WTC11 (cell line): ENCODE measurements at regions not wholly inside any gene's neighbourhood (a gene's known extent, or its start where the extent isn't known, plus 50 kb on each side); places are given as distances from the start of the nearest gene placed in this dataset.

Source experiments
- ATAC-seq: fragments of 200-7000 bp; cut with Tn5 transposase; 2 replicates; pipeline ENCODE4 v1.10.0; 2021; ENCODE audit warnings: mild to moderate bottlenecking, moderate library complexity
- CTCF ChIA-PET: fragments of 300-600 bp; sonication (Branson Sonifier 250); formaldehyde crosslinking; loops from one replicate; lab custom pipeline; 2021; ENCODE audit warnings: antibody characterized with exemption; lab: Charles Lee
- POLR2A ChIA-PET: fragments of 350-600 bp; sonication (Branson Sonifier 250); formaldehyde crosslinking; loops from one replicate; lab custom pipeline; 2021; ENCODE audit warnings: antibody characterized with exemption; lab: Charles Lee
- DNase-seq: peaks from one replicate; pipeline ENCODE4 v3.0.0; 2021; ENCODE audit warnings: low spot score
- H3K27ac Mint-ChIP-seq: 2 replicates; pipeline ENCODE4 v1.8.0; 2021; ENCODE audit warnings: mixed read lengths
- H3K27me3 Mint-ChIP-seq: 2 replicates; pipeline ENCODE4 v1.8.0; 2021; ENCODE audit warnings: low read depth, mild to moderate bottlenecking, moderate library complexity, mixed read lengths
- H3K36me3 Mint-ChIP-seq: 2 replicates; pipeline ENCODE4 v1.8.0; 2021; ENCODE audit warnings: mixed read lengths
- H3K4me1 Mint-ChIP-seq: 2 replicates; pipeline ENCODE4 v1.8.0; 2022; ENCODE audit warnings: mixed read lengths
- H3K4me3 Mint-ChIP-seq: 2 replicates; pipeline ENCODE4 v1.8.0; 2021; ENCODE audit warnings: mild to moderate bottlenecking, moderate library complexity, mixed read lengths
- H3K9me3 Mint-ChIP-seq: 2 replicates; pipeline ENCODE4 v1.8.0; 2021; ENCODE audit warnings: mixed read lengths
- ATF1 ChIP-seq: sonication (generic); formaldehyde crosslinking; IDR thresholded peaks from 2 replicates; pipeline ENCODE4 v1.8.1; 2023; ENCODE audit warnings: mild to moderate bottlenecking, moderate library complexity, missing genetic modification reagents
- EMX1 ChIP-seq: fragments of 250-450 bp; sonication (Bioruptor Pico); IDR thresholded peaks from 2 replicates; pipeline ENCODE4 v1.8.0; 2021; ENCODE audit warnings: mild to moderate bottlenecking
- FOXK1 ChIP-seq: sonication (generic); formaldehyde crosslinking; IDR thresholded peaks from 2 replicates; pipeline ENCODE4 v1.8.0; 2022; ENCODE audit warnings: mild to moderate bottlenecking, moderate library complexity, missing genetic modification reagents
- GABPB1 ChIP-seq: sonication (generic); formaldehyde crosslinking; IDR thresholded peaks from 2 replicates; pipeline ENCODE4 v1.8.1; 2023; ENCODE audit warnings: mild to moderate bottlenecking, missing genetic modification reagents
- GTF2I ChIP-seq: fragments of 250-450 bp; sonication (Bioruptor Pico); conservative IDR thresholded peaks from 2 replicates; pipeline ENCODE4 v1.4.0; 2021; ENCODE audit warnings: mild to moderate bottlenecking
- IRF2 ChIP-seq: sonication (generic); formaldehyde crosslinking; IDR thresholded peaks from 2 replicates; pipeline ENCODE4 v1.8.0; 2022; ENCODE audit warnings: low read depth, missing genetic modification reagents, borderline replicate concordance
- NR3C1 ChIP-seq: sonication (generic); formaldehyde crosslinking; conservative IDR thresholded peaks from 2 replicates; pipeline ENCODE4 v1.8.1; 2023; ENCODE audit warnings: low read depth, mild to moderate bottlenecking, missing genetic modification reagents
- SOX15 ChIP-seq: fragments of 250-450 bp; sonication (Bioruptor Pico); IDR thresholded peaks from 2 replicates; pipeline ENCODE4 v1.9.0; 2021; ENCODE audit warnings: mild to moderate bottlenecking
- SP1 ChIP-seq: sonication (generic); formaldehyde crosslinking; conservative IDR thresholded peaks from 2 replicates; pipeline ENCODE4 v1.8.1; 2022; ENCODE audit warnings: missing genetic modification reagents
- TEAD4 ChIP-seq: sonication (generic); formaldehyde crosslinking; IDR thresholded peaks from 2 replicates; pipeline ENCODE4 v1.8.0; 2022; ENCODE audit warnings: mild to moderate bottlenecking, missing genetic modification reagents
- ZNF138 ChIP-seq: sonication (generic); formaldehyde crosslinking; conservative IDR thresholded peaks from 2 replicates; pipeline ENCODE4 v1.8.1; 2022; ENCODE audit warnings: mild to moderate bottlenecking, moderate library complexity, missing genetic modification reagents
- ZNF263 ChIP-seq: sonication (generic); formaldehyde crosslinking; IDR thresholded peaks from 2 replicates; pipeline ENCODE4 v1.8.1; 2022; ENCODE audit warnings: low read depth, mild to moderate bottlenecking, moderate library complexity, missing genetic modification reagents
- ZNF423 ChIP-seq: fragments of 250-450 bp; sonication (Bioruptor Pico); IDR thresholded peaks from 2 replicates; pipeline ENCODE4 v2.1.2; 2022; ENCODE audit warnings: mild to moderate bottlenecking, moderate library complexity
- TF ChIP-seq, protein P1 (sequence below): sonication (generic); formaldehyde crosslinking; IDR thresholded peaks from 2 replicates; pipeline ENCODE4 v1.8.1; 2022; ENCODE audit warnings: low read depth, missing genetic modification reagents, borderline replicate concordance
- TF ChIP-seq, protein P2 (sequence below): sonication (generic); formaldehyde crosslinking; IDR thresholded peaks from 2 replicates; pipeline ENCODE4 v1.8.0; 2022; ENCODE audit warnings: mild to moderate bottlenecking, missing genetic modification reagents
- TF ChIP-seq, protein P3 (sequence below): sonication (generic); formaldehyde crosslinking; IDR thresholded peaks from 2 replicates; pipeline ENCODE4 v1.8.0; 2022; ENCODE audit warnings: mild to moderate bottlenecking, missing genetic modification reagents
- TF ChIP-seq, protein P4 (sequence below): sonication (generic); formaldehyde crosslinking; IDR thresholded peaks from 2 replicates; pipeline ENCODE4 v1.8.0; 2023; ENCODE audit warnings: missing genetic modification reagents, mild to moderate bottlenecking, borderline replicate concordance
- TF ChIP-seq, protein P5 (sequence below): fragments of 250-450 bp; sonication (Bioruptor Pico); conservative IDR thresholded peaks from 2 replicates; pipeline ENCODE4 v1.9.0; 2021; ENCODE audit warnings: mild to moderate bottlenecking
- TF ChIP-seq, protein P6 (sequence below): sonication (generic); formaldehyde crosslinking; conservative IDR thresholded peaks from 2 replicates; pipeline ENCODE4 v1.8.1; 2022; ENCODE audit warnings: mild to moderate bottlenecking, missing genetic modification reagents
- TF ChIP-seq, protein P7 (sequence below): fragments of 250-450 bp; sonication (Bioruptor Pico); IDR thresholded peaks from 2 replicates; pipeline ENCODE4 v1.8.0; 2021; ENCODE audit warnings: mild to moderate bottlenecking

DNA sequence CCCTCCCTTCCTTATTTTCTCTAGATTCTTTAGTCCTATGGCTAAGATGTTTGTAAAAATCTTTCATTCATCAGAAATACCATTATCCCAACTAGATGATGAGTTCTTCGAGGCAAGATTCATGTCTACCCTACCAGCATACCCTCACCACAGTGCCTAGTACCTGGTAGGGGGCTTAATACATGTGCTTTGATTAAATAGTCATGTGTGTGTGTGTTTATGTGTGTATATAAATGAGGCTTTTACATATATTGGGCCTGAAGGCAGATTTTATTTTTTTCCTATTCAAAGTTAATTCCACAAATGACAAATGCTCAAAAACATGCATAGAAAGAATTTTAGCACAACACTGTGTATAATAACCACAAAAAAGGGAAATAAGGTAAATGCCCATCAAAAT is 193.0 kb upstream of the IRX3 start (continued):
- TF ChIP-seq, protein P1, sequence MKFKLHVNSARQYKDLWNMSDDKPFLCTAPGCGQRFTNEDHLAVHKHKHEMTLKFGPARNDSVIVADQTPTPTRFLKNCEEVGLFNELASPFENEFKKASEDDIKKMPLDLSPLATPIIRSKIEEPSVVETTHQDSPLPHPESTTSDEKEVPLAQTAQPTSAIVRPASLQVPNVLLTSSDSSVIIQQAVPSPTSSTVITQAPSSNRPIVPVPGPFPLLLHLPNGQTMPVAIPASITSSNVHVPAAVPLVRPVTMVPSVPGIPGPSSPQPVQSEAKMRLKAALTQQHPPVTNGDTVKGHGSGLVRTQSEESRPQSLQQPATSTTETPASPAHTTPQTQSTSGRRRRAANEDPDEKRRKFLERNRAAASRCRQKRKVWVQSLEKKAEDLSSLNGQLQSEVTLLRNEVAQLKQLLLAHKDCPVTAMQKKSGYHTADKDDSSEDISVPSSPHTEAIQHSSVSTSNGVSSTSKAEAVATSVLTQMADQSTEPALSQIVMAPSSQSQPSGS (CRISPR knock-in tag) = no peak
- TF ChIP-seq FOXK1 (CRISPR knock-in tag) (no peak), GABPB1 (CRISPR knock-in tag) (no peak), ZNF263 (CRISPR knock-in tag) (no peak), SOX15 (no peak), TEAD4 (CRISPR knock-in tag) (no peak)
- TF ChIP-seq, protein P2, sequence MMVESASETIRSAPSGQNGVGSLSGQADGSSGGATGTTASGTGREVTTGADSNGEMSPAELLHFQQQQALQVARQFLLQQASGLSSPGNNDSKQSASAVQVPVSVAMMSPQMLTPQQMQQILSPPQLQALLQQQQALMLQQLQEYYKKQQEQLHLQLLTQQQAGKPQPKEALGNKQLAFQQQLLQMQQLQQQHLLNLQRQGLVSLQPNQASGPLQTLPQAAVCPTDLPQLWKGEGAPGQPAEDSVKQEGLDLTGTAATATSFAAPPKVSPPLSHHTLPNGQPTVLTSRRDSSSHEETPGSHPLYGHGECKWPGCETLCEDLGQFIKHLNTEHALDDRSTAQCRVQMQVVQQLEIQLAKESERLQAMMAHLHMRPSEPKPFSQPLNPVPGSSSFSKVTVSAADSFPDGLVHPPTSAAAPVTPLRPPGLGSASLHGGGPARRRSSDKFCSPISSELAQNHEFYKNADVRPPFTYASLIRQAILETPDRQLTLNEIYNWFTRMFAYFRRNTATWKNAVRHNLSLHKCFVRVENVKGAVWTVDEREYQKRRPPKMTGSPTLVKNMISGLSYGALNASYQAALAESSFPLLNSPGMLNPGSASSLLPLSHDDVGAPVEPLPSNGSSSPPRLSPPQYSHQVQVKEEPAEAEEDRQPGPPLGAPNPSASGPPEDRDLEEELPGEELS (CRISPR knock-in tag) = no peak
- TF ChIP-seq, protein P3, sequence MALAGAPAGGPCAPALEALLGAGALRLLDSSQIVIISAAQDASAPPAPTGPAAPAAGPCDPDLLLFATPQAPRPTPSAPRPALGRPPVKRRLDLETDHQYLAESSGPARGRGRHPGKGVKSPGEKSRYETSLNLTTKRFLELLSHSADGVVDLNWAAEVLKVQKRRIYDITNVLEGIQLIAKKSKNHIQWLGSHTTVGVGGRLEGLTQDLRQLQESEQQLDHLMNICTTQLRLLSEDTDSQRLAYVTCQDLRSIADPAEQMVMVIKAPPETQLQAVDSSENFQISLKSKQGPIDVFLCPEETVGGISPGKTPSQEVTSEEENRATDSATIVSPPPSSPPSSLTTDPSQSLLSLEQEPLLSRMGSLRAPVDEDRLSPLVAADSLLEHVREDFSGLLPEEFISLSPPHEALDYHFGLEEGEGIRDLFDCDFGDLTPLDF (CRISPR knock-in tag) = no peak
- TF ChIP-seq, protein P4, sequence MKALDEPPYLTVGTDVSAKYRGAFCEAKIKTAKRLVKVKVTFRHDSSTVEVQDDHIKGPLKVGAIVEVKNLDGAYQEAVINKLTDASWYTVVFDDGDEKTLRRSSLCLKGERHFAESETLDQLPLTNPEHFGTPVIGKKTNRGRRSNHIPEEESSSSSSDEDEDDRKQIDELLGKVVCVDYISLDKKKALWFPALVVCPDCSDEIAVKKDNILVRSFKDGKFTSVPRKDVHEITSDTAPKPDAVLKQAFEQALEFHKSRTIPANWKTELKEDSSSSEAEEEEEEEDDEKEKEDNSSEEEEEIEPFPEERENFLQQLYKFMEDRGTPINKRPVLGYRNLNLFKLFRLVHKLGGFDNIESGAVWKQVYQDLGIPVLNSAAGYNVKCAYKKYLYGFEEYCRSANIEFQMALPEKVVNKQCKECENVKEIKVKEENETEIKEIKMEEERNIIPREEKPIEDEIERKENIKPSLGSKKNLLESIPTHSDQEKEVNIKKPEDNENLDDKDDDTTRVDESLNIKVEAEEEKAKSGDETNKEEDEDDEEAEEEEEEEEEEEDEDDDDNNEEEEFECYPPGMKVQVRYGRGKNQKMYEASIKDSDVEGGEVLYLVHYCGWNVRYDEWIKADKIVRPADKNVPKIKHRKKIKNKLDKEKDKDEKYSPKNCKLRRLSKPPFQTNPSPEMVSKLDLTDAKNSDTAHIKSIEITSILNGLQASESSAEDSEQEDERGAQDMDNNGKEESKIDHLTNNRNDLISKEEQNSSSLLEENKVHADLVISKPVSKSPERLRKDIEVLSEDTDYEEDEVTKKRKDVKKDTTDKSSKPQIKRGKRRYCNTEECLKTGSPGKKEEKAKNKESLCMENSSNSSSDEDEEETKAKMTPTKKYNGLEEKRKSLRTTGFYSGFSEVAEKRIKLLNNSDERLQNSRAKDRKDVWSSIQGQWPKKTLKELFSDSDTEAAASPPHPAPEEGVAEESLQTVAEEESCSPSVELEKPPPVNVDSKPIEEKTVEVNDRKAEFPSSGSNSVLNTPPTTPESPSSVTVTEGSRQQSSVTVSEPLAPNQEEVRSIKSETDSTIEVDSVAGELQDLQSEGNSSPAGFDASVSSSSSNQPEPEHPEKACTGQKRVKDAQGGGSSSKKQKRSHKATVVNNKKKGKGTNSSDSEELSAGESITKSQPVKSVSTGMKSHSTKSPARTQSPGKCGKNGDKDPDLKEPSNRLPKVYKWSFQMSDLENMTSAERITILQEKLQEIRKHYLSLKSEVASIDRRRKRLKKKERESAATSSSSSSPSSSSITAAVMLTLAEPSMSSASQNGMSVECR = no peak

DNA sequence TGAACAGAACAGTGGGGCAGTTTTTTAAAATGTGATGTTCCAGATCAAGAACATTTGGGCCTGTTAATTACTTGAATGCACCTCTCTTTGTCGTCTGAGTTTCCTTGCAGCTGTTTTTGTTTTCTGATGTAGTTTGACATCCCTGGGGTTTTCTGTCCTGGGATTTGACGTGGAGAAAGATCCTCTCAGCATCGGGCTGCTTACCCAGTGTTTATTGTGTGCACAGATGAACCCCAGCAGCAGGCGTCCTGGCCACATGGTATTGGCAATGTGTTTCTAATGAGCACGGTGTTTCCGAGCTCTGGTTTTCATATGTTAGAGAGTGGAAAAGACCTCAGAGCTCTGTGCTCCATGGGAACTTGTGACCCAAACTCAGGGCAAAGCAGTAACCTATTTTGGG is 191.1 kb upstream of the IRX3 start:
- ATAC-seq (no peak), DNase-seq (no peak)
- no peaks in the 10 kb centered on the region for H3K9me3 Mint-ChIP-seq
- no peaks in the 10 kb centered on the region for H3K36me3 Mint-ChIP-seq
- ChIA-PET CTCF (no interaction called here), POLR2A (no interaction called here)
- H3K4me3 Mint-ChIP-seq = no peak overlapping the region
- no peak for TF ChIP-seq EMX1 (CRISPR knock-in tag)
- no peak overlapping the region for H3K27ac Mint-ChIP-seq
- H3K4me1 Mint-ChIP-seq = no peaks in the 10 kb centered on the region
- H3K27me3 Mint-ChIP-seq = no peaks in the 10 kb centered on the region

DNA sequence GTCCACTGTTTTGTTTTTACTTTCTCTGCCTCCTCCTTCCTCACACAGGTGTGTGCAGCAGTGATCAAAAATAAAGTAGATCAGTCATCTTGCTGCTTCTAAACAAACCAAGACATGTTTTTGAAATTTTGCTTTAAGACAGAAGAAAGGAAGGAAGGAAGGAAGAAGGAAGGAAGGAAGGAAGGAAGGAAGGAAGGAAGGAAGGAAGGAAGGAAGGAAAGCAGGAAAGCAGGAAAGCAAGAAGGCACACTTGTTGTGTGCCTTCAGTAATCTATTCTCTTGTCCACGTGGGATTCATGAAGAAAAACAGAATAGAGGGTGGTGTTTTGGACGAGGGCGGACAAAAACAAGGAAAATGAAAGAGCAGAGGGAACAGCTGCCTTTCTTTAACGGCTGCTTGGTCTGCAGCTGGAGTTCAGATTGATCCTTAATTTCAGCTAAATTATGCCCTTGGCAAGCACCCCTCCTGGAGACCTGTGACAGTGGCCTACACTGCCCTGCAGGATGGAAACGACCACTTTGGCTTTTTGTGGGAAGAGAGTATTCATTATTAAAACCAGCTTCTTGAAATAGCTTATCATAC is 188.5 kb upstream of the IRX3 start:
- H3K9me3 Mint-ChIP-seq = no peaks in the 10 kb centered on the region
- H3K36me3 Mint-ChIP-seq = no peaks in the 10 kb centered on the region
- H3K27me3 Mint-ChIP-seq = peaks cover 3% of the 10 kb centered on the region; the same call in 1 of the 2 replicates
- ChIA-PET CTCF (no interaction called here), POLR2A (no interaction called here)
- H3K4me3 Mint-ChIP-seq = no peak overlapping the region
- H3K4me1 Mint-ChIP-seq = no peaks in the 10 kb centered on the region
- H3K27ac Mint-ChIP-seq = no peak overlapping the region
- DNase-seq (no peak), ATAC-seq (no peak)
- TF ChIP-seq ZNF138 (CRISPR knock-in tag) (no peak), IRF2 (CRISPR knock-in tag) (no peak), ATF1 (no peak), GTF2I (CRISPR knock-in tag) (no peak), SP1 (CRISPR knock-in tag) (no peak), NR3C1 (CRISPR knock-in tag) (no peak), SOX15 (no peak), ZNF423 (CRISPR knock-in tag) (no peak)
- TF ChIP-seq, protein P5, sequence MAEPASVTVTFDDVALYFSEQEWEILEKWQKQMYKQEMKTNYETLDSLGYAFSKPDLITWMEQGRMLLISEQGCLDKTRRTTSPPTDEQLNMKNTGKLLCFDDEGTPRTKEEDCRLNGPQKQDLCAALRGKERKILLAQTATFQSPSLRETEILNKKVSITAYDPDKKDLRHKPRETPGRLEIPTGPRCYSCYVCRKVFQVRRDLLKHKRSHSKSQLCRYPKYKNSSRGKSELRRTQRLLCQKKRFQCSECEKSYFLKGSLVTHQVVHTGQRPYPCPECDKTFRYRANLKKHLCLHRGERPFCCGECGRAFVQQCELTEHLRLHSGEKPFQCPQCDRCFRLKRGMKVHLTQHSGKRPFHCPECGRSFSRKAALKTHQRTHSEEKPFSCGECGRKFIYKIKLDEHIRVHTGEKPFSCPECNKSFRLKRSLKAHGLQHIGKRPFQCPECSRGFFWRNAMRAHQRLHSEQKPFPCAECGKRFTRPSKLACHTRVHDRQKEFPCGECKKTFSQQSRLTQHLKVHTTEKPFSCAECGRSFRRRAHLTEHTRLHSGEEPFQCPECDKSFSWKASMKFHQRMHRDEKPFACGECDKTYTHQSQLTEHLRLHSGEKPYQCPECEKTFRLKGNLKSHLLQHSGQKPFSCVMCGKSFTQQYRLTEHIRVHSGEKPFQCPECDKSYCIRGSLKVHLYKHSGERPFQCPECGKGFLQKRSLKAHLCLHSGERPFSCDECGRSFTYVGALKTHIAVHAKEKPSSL (CRISPR knock-in tag) = no peak
- TF ChIP-seq, protein P6, sequence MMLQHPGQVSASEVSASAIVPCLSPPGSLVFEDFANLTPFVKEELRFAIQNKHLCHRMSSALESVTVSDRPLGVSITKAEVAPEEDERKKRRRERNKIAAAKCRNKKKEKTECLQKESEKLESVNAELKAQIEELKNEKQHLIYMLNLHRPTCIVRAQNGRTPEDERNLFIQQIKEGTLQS = no peak
- TF ChIP-seq, protein P7, sequence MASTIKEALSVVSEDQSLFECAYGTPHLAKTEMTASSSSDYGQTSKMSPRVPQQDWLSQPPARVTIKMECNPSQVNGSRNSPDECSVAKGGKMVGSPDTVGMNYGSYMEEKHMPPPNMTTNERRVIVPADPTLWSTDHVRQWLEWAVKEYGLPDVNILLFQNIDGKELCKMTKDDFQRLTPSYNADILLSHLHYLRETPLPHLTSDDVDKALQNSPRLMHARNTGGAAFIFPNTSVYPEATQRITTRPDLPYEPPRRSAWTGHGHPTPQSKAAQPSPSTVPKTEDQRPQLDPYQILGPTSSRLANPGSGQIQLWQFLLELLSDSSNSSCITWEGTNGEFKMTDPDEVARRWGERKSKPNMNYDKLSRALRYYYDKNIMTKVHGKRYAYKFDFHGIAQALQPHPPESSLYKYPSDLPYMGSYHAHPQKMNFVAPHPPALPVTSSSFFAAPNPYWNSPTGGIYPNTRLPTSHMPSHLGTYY (CRISPR knock-in tag) = no peak
